Stimulated activated CD4-positive, alpha-beta T cell treated with anti-CD3 and anti-CD28 coated beads, Interleukin-1b, Interleukin-23, amount 100 ng/mL, for 48 hours (primary cell): ENCODE measurements at regions not wholly inside any gene's neighbourhood (a gene's known extent, or its start where the extent isn't known, plus 50 kb on each side); places are given as distances from the start of the nearest gene placed in this dataset.

Experiments
- DNase-seq: peaks from one replicate; pipeline ENCODE4 v3.0.0-alpha.2; 2020

- no peak for DNase-seq
Measured at GRCh38 chr20:18972251-18972876, 158.8 kb downstream of the SCP2D1 start.

GRCh38 chr20:18973529-18974173 is 160.1 kb downstream of the SCP2D1 start:
- no peak for DNase-seq

GRCh38 chr20:18974660-18975059 is 161.1 kb downstream of the SCP2D1 start:
- DNase-seq = no peak

GRCh38 chr20:18977441-18977840 is 163.9 kb downstream of the SCP2D1 start:
- no peak for DNase-seq

GRCh38 chr20:18978311-18978710 is 164.7 kb downstream of the SCP2D1 start:
- DNase-seq = no peak

- no peak for DNase-seq
Measured at GRCh38 chr20:18979132-18979531, 165.5 kb downstream of the SCP2D1 start.

- no peak for DNase-seq
Measured at GRCh38 chr20:18981962-18982539, 168.5 kb downstream of the SCP2D1 start.

- DNase-seq = no peak
Measured at GRCh38 chr20:18983796-18984195, 170.2 kb downstream of the SCP2D1 start.

- DNase-seq = no peak
Measured at GRCh38 chr20:18984238-18985200, 170.9 kb downstream of the SCP2D1 start.

- peak; percentile 4 for DNase-seq
Measured at GRCh38 chr20:18985551-18985950, 172.0 kb downstream of the SCP2D1 start.

GRCh38 chr20:18986146-18986830 is 172.7 kb downstream of the SCP2D1 start:
- no peak for DNase-seq

GRCh38 chr20:18986895-18987580 is 173.5 kb downstream of the SCP2D1 start:
- no peak for DNase-seq

GRCh38 chr20:18987781-18988360 is 174.3 kb downstream of the SCP2D1 start:
- no peak for DNase-seq

- no peak for DNase-seq
Measured at GRCh38 chr20:18988701-18989100, 175.1 kb downstream of the SCP2D1 start.

GRCh38 chr20:18989736-18990474 is 176.3 kb downstream of the SCP2D1 start:
- DNase-seq = no peak

- DNase-seq = no peak
Measured at GRCh38 chr20:18991012-18991411, 177.4 kb downstream of the SCP2D1 start.

GRCh38 chr20:18992418-18992817 is 178.8 kb downstream of the SCP2D1 start:
- DNase-seq = no peak

GRCh38 chr20:18995455-18995854 is 181.9 kb downstream of the SCP2D1 start:
- no peak for DNase-seq

- DNase-seq = no peak
Measured at GRCh38 chr20:18999086-18999485, 185.5 kb downstream of the SCP2D1 start.

GRCh38 chr20:19000078-19000477 is 186.5 kb downstream of the SCP2D1 start:
- no peak for DNase-seq

GRCh38 chr20:19001177-19001576 is 187.6 kb downstream of the SCP2D1 start:
- no peak for DNase-seq
